NCI-H1694 (cell line): ENCODE measurements at regions not wholly inside any gene's neighbourhood (a gene's known extent, or its start where the extent isn't known, plus 50 kb on each side); places are given as distances from the start of the nearest gene placed in this dataset.
"Not testable (repeated sequence)": the region's sequence is repeated elsewhere in the genome, so short reads cannot be mapped to it uniquely, and the experiment has no call there.

Source experiments
- DNase-seq: peaks from one replicate; lab custom pipeline; 2025; lab: John Stamatoyannopoulos, UW

DNA sequence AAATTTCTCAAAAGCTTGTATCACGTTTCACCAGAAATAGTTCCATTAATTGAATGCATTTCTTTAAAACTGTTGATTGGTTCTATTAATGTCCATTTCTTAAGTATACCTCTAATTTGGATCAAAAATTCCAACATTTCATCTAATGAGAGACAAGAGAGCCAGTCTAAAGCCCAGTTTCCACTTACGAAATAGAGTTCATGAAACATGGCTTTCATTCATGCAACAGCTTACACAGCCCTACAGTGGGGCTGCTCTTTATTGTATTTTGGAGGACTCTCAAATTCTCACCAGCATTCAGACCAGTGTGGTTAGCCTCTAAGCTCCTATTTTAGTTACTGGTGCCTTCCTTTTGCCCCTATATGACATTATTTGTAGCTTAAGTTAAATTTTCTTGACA lies 566.9 kb upstream of the RGMB start:
- DNase-seq: no peak

DNA sequence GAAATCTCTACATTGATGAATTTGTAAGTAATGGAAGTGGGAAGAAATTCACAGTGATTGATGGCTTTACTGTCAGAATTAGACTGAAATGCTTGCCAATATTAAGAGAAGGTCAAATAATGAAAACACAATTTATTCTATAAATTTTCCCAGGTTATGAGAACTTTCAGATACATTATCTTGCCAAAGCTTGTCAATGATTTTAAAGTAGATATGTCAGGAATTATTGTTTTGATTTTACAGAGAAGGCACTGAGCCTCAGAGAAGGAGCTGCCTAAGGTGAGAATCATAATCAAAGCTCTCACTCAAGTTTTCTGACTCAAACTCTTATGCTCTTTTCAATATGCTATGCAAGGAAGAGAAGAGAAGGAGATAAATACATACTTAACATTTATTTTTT lies 564.0 kb upstream of the RGMB start:
- no peak for DNase-seq

DNA sequence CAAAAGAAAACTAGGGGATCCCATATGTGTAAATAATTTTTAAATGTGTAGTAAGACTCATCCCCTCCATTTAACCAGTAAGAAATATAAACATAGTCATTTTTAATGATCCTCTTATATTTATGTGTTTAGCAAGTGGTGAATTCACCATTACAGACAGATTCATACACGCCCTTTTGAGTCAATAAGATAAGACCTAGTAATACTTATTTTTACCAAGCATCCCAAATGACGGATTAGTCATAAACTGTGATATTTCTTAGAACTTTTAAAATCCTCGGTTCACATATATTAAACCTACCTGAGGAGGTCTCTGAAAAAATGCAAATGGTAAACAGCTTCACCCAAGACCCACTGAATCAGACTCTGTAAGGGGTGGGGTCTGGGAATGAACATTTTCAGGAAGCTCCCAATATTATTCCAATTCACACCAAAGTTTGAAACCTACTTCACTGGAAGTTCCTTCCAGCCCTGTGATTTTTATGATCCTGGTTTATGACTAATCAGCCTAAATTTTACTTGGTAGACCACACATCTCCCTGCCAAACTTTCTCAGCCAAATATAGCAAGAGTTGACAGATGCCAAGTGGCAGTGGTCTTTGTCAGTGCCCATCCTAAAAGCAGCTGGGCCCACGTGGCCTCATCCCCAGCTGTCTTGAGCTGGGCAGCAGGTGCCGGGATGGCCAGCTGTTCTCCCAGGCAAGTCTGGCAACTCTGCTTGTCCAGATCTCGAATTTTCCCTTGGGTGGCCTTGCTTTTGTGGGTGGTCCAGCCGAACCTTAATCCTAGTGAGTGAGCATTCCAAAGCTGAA lies 559.0 kb upstream of the RGMB start:
- DNase-seq: no peak

DNA sequence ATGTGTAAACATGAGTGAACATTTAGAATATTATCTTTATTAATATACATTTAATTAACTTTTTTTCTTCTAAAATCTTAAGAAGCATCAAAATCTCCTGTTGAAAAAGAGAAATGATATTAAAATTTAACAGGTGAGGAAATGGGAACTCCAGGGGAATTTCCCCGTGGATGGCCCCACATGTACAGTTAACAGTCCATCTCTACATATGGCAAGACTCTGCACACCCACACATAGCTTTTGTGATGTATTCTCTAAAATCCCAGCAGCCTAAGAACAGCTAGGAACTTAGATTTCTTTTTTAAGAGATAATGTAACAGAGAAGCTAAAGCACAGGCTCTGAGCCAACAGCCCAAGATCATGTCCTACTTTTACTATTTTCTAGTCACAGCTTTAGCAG lies 556.3 kb upstream of the RGMB start:
- DNase-seq: no peak

DNA sequence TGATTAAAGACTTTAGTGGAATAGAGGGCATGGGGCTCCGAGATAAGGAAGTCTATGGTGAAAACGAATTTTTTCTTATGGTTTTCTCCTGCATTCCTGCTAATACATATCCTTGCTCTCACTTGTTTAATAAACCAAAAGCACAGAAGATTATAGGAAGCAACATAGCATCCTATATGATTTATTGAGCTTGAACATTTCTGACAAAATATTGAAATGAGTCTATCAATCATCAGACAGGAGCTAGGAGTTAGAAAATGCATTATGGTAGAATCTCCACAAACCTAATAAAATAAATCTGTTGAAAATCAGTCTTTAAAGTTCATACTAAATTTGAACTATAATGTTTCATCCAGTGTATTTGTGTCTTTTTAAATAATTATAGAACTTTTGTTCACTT lies 554.6 kb upstream of the RGMB start:
- no peak for DNase-seq

DNA sequence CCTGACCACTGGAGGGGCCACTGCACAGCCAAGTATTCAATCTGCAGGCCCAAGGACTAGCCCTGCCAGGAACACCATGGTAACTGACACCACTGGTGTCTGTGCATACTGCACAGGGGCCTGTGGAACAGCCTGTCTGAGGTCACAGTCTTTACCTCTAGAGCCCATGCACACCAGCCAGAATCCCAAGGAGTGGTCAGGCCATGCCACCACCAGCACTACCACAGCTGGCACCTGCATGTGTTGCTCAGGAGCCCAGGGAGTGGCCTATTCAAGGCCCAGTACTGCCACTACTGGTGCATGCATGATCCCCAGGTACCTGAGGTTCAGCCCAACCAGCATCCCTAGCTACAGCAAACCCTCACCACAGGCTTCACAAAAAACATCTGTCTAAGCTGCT lies 546.0 kb upstream of the RGMB start:
- no peak for DNase-seq

DNA sequence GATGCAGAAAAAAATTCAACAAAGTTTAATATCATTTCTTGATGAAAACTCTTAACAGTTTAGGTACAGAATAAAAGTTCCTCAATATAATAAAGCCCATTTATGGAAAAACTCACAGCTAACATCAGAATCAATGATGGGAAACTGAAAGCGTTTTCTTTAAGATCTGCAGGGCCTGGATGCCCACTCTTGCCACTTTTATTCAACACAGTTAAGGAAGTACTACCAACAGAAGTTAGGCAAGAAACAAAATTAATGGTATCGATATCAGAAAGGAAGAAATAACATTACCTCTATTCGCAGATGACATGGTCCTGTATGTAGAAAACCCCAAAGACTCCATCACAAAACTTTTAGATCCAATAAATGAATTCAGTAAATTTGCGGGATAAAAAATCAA lies 542.4 kb upstream of the RGMB start:
- DNase-seq: no peak

DNA sequence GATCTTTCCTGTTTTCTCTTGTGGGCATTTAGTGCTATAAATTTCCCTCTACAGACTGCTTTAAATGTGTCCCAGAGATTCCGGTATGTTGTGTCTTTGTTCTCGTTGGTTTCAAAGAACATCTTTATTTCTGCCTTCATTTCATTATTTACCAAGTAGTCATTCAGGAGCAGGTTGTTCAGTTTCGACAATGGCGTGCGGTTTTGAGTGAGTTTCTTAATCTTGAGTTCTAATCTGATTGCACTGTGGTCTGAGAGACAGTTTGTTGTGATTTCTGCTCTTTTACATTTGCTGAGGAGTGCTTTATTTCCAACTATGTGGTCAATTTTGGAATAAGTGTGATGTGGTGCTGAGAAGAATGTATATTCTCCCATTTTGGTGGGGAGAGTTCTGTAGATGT lies 535.7 kb upstream of the RGMB start:
- not testable (repeated sequence) for DNase-seq

DNA sequence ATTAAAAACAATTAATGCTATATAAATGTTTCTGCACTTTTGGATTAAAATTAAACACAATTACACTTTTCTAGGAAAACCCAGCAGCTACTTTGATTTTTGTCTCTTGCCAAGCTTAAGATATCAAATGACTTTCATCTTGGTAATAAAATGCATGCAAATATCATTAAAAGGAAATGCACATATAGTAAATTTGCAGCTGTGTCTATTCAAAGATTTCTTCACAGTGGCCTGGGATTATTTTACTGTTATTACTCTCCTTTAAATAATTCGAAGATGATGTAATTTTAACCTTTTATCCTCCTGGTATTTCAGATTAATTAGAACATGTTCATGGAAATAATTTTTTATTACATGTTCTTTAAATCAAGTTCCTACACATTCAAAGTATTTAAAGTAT lies 529.5 kb upstream of the RGMB start:
- DNase-seq: no peak

DNA sequence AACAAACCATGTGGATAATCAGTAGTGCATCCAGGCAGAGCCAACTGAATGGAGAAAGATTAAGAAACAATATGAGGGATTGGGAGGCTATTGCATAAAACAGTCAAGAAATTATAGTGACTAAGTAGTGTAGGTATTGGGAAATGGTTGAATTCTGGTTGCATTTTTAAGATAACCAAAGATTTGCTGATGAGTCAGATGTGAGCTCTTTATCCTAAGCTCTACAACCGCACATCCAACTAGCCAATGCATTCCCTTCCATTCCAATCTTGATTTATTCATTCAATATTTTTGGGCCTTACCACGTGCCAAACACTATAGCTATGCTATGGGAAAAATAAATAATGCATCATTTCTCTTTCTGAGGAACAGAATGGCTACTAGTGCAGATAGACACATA lies 524.5 kb upstream of the RGMB start:
- DNase-seq: no peak

DNA sequence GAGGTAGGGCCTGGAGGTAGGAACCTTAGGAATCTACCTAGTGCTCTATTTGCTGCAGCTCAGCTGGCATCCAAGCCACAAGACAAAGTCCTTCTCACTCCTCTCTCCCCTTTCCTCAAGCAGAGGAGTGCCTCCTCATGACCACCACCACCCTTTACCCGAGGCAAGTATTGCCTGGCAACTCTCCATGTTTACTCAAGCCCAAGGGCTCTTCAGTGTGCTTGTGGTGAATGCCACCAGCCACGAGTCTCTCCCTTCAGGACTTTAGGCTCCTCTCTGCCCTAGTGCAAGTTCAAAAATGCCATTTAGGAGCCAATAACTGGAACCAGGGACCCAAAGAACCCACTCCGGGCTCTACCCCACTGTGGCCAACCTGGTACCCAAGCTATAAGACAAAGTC lies 514.5 kb upstream of the RGMB start:
- no peak for DNase-seq

DNA sequence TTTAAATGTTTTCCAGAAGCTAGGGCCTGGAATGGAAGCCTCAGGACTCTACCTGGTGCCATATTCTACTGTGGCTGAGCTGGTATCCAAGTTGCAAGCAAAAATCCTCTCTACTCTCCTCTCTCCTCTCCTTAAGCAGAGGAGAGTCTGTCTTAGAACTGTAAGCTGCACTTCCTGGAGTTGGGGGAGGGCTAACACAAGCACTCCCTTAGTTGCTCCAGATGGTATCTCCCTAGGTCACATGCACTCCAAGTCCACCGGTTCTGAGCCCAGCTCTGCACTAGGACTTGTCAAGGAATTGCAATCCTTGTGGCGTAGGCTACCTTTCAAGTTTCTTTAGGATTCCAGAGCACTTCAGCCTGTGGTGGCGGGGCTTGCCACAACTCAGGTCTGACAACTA lies 513.9 kb upstream of the RGMB start:
- no peak for DNase-seq

DNA sequence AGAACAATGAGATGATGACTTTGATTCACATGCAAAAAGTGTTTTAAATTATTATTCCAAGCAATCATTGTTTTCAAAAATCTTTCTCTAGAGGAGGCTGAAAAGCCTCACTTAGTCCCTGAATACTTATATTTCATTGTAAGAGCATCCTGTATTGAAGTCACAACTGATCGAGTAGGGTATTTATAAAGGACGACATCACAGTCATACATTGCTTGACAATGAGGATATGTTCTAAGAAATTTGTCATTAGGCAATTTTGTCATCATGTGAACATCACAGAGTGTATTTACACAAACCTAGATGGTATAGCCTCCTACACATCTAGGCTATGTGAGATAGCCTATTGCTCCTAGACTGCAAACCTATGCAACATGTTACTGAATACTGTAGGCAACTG lies 510.4 kb upstream of the RGMB start:
- DNase-seq: no peak

DNA sequence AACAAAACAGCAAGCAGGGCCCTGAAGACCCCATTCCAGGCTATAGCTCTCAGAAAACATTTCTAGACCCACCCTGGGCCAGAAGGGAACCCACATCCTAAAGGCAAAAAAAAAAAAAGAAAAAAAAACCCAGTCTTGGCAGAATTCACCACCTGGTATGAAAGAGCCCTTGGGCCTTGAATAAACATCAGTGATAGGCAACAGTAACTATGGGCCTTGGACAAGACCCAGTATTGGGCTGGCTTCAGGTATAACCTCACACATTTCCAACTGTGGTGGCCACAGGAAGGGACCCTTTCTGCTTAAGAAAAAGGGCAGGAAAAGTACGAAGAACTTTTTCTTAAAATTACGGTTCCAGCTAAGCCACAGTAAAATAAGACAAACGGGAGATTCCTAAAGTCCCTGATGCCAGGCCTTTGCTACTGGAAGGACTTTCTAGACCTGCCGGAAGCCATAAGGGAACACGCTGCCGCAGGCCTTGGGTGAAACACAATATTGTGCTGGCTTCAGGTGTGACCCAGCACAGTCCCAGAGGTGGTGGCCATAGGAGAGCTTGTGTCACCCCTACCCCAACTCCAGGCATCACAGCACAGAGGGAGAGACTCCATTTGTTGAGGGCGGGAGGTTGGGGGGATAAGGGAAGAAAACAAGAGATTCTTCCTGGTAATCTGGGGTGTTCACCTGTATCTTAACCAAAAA lies 505.2 kb upstream of the RGMB start:
- no peak for DNase-seq

DNA sequence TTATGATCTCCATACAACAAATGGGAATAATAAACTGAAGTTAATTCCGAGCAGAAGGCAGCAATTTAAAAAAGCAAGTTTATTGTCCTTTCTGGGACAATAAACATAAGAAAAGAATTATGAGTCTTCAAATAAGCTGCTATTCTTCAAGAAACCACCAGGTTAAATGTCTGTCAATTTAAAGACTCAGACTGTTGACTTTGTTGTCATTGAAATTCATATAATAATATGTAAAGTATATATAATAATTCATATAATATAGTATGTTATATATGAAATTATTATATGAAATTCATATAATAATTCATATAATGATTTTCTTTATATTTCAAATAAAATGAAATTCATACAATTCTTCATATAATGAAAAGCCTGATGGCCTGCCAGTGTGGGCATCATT lies 497.5 kb upstream of the RGMB start:
- DNase-seq: no peak

DNA sequence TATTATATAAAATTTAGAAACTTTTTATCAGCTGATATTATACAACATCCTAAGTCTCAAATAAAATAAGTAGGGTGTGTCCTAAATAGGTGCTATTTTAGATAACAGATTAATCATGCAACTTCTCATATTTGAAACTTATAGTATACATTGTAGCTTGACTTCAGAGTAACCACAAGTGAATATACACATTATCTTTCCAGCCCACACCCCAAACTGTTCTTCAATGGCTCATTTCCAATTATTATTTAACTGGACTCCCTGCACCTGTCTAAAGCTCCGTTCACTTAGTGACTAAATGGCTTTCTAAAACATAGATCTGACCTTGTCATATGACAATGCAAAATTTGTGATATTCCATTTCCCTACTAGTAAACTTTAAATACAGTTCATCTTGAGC lies 490.9 kb upstream of the RGMB start:
- DNase-seq: no peak

DNA sequence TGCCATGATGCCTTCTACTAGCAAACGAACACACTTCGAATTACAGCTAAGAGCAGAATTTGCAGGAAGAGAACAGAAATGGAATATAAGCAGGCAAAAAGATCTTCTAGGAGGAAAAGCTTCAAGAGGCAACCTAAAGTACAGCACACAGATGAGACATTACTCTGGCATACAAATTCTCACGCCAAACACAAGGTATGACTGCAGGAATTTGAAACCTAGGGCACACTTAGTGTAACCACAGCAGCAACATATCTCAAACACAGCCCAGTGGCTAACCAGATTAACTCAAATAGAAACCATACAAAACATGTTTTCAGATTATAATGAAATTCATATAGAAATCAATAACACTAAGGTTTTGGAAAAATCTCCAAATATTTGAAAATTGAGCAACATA lies 481.0 kb upstream of the RGMB start:
- no peak for DNase-seq

DNA sequence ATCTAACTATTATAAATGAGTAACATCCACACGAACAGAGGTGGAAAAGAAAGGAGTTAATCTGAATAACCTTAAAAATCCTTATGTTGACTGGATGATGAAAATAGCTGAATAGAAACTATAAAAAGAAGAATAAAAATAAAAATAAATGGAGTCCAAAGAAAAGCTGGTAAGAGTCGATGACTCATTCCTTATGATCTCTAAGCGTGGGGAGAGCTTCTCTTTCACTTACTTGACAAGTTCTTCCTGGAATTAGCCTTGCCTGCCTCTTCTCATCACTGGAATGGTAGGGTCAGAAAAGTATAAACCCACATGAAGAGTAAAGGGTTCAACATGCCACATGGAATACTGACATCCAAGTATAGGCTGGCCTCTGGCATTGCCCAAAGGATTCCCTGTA lies 477.0 kb upstream of the RGMB start:
- DNase-seq: no peak

DNA sequence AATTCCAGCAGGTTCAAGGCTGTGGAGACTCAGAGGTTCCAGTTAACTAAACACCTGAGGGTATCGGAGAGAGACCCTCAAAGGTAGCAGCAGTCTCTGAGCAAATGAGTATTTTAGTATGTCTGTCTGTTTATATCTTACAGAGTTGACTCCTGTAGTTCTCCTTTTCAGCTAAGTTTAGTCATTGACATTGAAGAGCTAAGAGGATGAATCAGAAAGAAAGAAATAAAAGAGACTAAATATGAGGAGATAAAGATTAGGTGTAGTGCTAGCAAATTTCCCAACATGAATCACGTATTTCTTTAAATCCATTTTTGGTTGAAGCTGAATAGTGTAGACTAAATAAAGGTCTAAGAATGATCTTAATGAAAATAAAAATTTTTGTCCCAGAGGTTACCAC lies 474.0 kb upstream of the RGMB start:
- no peak for DNase-seq

DNA sequence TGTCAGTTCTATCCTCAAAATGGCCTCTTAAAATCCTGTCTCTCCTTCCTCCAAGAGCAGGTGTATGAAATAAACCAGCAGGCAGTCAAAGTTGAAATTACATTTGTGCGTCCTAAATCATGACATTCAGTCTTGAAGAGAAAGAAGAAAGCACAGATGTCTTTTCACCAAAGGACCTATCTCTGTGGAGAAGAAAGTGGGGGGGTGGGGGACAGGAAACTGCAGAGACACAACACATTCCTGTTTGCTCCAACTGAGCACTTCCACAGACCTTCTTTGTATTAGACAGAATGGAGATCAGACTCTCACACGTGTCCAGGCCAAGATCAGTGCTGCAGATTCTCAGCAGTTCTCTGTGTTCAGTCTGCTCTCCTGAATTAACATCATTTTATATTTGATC lies 471.9 kb upstream of the RGMB start:
- no peak for DNase-seq

DNA sequence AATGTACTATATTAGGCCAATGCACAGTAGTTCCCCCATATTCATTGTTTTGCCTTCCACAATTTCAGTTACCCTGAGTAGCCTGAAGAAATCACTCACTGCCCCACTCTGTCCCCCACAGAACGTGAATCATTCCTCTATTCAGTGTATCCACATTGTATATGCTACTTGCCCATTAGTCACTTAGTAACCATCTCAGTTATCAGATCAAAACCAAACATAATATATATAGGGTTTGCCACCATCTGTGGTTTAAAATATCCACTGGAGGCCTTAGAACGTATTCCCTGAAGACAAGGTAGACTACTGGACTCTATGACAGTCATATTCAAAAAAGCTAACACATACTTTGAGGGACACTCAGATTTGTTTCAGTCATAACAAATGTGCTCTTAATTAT lies 465.7 kb upstream of the RGMB start:
- no peak for DNase-seq

DNA sequence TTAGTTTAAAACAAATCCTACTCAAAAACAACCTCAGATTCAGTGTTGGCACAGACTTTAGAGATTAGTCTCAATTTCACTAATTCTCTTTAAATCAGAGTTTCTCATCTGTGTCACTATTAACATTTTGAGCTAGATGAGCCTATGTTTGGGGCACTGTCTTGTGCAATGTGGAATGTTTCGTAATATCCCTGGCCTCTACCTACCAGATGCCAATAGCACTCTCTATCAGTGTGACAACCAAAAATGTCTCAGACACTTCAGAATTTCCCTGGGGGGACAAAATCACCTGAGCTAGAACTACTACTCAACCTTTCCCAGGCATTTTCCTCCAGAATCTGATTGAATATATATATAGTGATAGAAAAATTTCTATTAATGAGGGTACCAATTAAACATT lies 465.2 kb upstream of the RGMB start:
- no peak for DNase-seq

DNA sequence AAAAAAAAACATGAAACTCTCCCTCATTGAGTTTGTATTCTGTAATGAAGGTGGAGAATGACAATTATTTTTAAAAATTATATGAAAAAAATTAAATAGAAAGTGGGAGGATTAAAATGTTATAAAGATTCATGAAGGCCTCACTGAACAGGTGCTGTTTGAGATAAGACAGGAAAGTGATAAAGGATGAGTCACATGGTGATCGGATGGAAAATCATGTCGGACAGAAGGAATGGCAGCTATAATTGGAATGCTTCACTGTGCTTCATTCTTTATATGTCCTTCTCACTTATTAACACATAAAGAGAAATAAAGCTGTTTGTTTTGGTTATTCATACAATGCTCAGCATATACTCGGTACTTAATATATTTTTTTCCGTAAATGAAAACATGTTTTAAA lies 464.5 kb upstream of the RGMB start:
- no peak for DNase-seq
